Hematopoietic multipotent progenitor cell (in vitro differentiated cells): ENCODE measurements at regions not wholly inside any gene's neighbourhood (a gene's known extent, or its start where the extent isn't known, plus 50 kb on each side); places are given as distances from the start of the nearest gene placed in this dataset.
A peak's percentile ranks its signal among the peaks of the same experiment; 100 is the strongest.

Experiments
- DNase-seq, 3 donors: peaks; one replicate each; pipeline ENCODE4 v3.0.0-alpha.2; 2011 to 2015; ENCODE audit warnings: low read depth in 2 of 3, low spot score in 2 of 3

DNA sequence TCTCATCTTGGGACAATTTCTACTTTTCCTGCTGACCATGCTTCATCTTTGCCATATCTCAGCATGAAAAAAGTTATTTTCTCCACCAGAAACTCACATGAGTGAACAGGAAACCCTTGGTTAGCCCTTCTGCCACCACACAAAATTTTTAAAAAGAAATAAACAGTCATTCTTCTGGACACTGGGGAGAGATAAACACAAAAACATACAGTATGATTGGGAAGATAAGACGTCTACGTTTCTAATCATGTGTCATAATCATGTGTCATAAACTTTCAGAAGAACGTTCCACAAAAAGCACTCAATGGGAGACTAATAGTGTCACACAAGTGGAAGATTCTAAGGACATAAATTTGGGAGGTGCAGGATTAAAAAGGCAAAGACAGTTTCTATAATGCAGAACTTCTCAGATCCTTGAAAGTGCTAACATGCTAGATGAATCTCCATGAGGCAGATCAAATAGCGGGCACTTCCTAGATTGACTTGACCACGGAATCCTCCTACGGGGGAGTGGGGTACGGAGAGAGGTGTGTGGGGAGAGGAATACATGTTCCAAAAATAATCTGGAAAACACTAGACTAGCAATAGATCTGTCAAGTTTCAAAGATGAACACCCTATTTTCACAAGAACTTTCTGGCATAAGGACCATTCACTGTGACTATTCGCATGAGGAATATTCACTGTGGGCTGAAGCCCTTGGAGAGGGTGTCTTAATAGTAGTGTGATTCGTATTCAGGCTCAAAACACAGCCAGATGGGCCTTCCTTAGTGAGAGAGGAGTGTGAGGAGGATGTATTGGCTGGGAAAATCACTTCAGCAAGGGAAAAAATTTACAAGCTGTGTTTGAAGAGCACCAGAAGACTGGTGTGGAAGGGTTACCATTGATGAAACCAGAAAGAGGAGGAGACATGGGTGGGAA, 206.7 kb downstream of the SETD4 start:
- DNase-seq, result no peak

DNA sequence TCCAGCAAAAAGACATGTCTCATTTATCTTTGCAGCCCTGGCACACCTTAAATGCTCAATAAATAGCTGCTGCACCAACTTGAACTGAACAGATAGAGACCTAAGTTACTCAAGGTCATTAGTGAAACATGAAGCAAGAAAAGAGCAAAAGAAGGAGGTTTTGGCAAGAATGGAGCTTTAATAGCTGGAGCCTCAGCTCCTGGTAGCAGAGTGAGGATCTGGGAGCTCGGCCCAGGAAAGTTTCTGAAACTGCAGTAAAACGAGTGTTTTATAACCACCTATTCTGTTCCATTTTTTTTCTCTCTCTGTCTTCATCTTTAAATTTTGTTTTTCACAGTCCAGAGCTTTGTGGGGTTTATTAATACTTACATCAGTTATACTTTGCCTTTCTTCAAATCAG, 207.5 kb downstream of the SETD4 start:
- no peak for DNase-seq

DNA sequence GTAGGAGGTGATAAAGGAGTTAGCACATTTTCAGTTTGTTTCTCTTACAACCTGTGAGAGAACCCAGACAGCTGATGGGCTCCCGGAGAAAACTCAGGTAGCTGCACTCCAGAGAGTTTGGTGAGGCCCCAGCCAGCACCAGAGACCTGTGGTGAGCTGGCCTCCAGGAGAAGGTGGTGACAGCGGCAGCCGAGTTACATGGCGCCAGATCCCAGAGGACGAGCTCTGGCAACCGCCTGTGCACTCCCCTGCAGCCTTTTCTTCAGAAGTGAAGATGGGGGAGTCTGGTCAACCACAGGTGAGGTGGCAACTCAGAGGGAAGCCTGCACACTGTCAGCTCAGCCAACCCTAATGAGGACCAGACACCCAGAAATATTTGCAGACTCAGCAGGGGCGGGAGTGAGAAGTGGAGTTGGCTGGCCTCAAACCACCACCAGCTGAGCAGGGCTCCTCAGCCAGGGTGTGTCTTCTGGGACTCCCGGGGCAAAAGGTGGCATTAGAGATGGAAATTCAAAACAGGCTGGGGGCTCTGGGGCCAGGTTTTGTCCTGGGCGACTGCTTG, 209.7 kb downstream of the SETD4 start:
- DNase-seq, result no peak

DNA sequence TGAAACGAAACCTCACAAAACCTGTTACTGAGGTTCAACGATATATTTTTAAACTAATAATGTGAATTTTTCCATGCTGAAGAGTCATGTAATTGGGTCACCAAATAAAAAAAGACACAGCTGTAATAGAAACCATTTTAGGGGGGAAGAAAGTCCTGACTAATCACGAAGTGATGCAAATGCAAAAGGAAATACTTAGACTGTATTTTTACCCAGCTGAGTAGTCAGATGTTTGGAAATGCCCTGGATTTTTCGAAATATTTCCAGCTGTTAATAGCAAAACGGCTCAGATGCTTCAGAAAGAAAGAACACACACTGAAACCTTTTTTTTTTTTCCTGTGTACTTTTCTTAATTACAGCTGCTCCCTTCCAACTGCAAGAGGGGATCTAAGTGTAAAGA, 210.3 kb downstream of the SETD4 start:
- no peak for DNase-seq

- DNase-seq, result no peak
These were observed 211.2 kb downstream of the SETD4 start for GRCh38 chr21:35849144-35849543.

- no peak for DNase-seq
These were observed 216.2 kb downstream of the SETD4 start for GRCh38 chr21:35843911-35844667.

DNA sequence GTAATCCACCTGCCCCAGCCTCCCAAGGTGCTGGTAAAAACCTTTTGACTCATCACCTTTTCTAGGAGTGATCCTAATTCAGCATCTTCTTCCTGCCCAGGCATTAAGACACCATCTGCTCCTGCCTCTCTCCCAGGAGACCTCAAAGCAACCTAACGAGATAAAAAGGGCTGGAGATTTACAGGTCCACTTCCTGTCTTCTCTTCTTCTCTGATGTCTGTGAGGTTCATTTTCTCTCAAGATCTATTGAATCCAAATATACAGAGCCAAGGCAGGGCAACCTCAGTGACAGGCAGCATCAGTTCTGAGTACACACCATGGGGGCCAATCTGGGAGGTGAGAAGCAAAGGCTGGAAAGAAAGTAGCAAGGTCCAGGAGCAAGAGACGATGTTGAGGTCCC, 219.4 kb downstream of the SETD4 start:
- no peak for DNase-seq

DNA sequence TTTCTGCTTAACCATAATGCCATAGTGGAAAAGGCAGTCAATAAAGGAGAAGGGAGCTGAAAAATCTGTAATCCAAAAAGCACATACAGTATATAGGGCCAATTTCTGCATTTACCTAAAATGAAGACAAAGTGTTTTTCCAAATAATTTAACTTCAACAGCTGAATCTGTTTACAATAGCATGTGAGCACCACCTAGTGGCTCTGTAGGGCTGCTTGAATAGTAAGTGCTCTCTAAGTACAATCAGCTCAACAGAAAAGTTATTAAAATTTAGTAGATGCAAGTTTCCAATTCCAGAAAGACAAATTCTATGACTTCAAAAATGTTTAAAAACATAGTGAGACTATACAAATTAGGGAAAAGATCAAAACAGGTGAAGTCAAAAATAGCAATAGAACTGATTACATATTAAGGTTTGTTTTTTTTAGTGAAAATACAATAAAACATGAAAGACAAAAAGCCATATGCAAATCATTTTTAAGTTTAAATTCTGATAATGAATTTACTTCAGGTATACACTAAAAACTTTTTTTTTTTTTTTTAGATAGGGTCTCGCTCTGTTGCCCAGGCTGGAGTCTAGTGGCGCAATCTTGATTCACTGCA, 220.0 kb downstream of the SETD4 start:
- peak; percentile 5 to 88 (median 72) for DNase-seq

GRCh38 chr21:35838987-35839763, 221.2 kb downstream of the SETD4 start:
- no peak for DNase-seq

- DNase-seq, result no peak
These were observed 222.0 kb downstream of the SETD4 start for GRCh38 chr21:35838350-35838749.

DNA sequence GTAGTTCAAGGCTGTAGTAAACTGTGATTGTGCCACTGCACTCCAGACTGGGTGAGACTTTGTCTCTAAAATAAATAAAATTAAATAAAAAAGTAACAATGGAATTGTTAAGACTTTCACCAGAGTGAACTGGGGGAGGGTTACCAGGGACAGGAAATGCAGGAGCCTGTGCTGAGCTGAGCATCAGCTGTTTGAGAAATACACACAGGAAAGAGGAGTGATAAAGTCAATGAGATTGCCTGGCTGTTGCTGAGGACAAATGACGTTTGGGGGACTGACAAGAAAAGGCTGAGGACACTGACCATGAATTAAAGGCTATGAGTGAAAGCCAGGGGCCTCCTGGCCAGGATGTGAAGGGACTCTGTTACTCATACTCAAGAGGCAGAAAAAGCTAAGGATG, 226.3 kb downstream of the SETD4 start:
- no peak for DNase-seq

GRCh38 chr21:35833388-35833787, 226.9 kb downstream of the SETD4 start:
- DNase-seq, result no peak

GRCh38 chr21:35831230-35831629, 229.1 kb downstream of the SETD4 start:
- DNase-seq, result no peak

DNA sequence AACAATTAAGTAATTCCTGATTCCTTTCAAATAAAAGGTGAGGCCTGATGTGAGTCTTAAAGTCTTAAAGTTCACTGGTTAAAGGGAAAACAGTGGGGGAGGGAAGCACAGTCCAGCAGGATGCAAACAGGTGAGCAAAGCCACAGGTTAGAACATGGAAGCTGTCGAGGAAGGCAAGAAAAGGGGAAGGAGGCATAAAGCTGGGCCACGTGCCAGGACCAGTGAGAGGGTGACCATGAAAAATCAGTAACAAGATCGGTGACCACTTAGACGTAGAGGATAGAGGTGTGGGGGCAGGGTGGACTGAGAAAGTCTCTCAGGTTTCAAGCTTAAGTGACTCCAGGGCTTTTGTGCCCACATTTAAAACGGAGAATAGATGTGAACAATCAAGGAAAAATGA, 231.3 kb downstream of the SETD4 start:
- peak in 1 of 3 donors; percentile 47 for DNase-seq

GRCh38 chr21:35828161-35828560, 232.2 kb downstream of the SETD4 start:
- DNase-seq, result no peak

DNA sequence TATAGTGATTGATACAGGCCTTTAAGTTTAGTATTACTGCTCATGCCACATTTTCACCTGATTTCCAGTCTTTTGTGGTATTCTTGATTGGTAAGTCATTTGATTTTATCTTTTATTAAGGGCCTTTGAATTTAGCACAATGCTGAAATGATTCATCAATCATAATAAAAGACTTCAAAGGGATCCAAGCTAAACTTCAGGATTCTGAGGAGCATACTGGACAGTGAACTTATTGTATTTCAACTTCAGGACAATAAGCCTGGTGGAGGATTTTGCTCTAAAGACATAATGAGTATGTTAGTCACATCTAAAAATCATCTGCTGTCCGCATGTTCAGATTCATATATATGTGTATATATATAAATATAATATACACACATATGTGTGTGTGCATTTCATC, 233.3 kb downstream of the SETD4 start:
- DNase-seq, result no peak

GRCh38 chr21:35825370-35826353, 234.7 kb downstream of the SETD4 start:
- no peak for DNase-seq

- no peak for DNase-seq
These were observed 236.2 kb downstream of the SETD4 start for GRCh38 chr21:35824136-35824535.

DNA sequence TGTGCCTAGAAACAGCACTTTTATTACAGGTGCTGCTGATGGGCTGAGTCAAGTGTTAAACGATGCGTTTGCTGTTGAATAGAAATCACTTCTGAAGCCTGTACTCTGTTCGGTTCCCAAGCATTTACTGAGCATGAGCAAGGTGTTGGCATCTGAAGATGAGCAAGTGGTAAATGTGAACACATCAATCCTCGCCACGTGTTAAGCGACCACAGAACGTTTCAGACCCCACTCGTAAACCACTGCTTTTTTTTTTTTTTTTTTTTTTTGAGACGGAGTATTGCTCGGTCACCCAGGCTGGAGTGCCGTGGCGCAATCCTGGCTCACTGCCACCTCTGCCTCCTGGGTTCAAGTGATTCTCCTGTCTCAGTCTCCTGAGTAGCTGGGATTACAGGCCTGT, 241.2 kb downstream of the SETD4 start:
- no peak for DNase-seq
